Activated T-helper 17 cell treated with anti-CD3 and anti-CD28 coated beads, Interleukin-2, amount 50 U/mL, for 72 hours (primary cell): ENCODE measurements at regions not wholly inside any gene's neighbourhood (a gene's known extent, or its start where the extent isn't known, plus 50 kb on each side); places are given as distances from the start of the nearest gene placed in this dataset.
"Not testable (repeated sequence)": the region's sequence is repeated elsewhere in the genome, so short reads cannot be mapped to it uniquely, and the experiment has no call there.

ENCODE experiments used
- ATAC-seq: fragments of 150-1000 bp; cut with Tn5 transposase; replicated peaks from 2 replicates; pipeline ENCODE4 v1.10.0; 2021; ENCODE audit warnings: mild to moderate bottlenecking, moderate library complexity
- H3K27ac Mint-ChIP-seq: one replicate; pipeline ENCODE4 v1.8.0; 2022; ENCODE audit warnings: mixed read lengths
- H3K27me3 Mint-ChIP-seq: one replicate; pipeline ENCODE4 v1.8.0; 2022; ENCODE audit warnings: mixed read lengths
- H3K36me3 Mint-ChIP-seq: one replicate; pipeline ENCODE4 v1.8.0; 2022; ENCODE audit warnings: low read depth, mild to moderate bottlenecking, mixed read lengths
- H3K4me1 Mint-ChIP-seq: one replicate; pipeline ENCODE4 v1.8.0; 2022; ENCODE audit warnings: mixed read lengths
- H3K4me3 Mint-ChIP-seq: one replicate; pipeline ENCODE4 v1.8.0; 2022; ENCODE audit warnings: mild to moderate bottlenecking, mixed read lengths
- H3K9me3 Mint-ChIP-seq: one replicate; pipeline ENCODE4 v1.8.0; 2022; ENCODE audit warnings: mixed read lengths

DNA sequence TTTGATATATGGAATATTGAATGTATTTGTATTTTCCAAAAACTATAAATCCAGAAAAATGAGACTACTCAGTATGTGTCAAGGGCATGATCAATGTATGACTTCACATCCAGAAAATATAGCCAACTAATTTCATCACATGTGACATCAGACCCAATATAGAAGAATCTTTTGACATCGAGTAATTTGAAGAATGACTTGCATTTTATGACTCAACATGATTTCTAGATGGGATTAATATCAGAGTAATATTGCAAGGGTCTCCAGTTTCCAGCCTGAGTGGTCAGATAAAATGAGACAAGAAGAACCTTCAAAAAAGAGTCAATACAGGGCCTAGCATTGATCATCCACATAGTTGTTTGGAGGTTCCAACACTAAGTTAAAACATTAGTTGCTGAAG lies 467.5 kb upstream of the PAPPA start:
- Mint-ChIP-seq H3K9me3 (peaks cover 8% of the 10 kb centered on the region), H3K27me3 (peaks cover 18% of the 10 kb centered on the region), H3K27ac (no peak overlapping the region), H3K4me3 (no peak overlapping the region), H3K4me1 (no peaks in the 10 kb centered on the region), H3K36me3 (no peaks in the 10 kb centered on the region)
- ATAC-seq = no peak

DNA sequence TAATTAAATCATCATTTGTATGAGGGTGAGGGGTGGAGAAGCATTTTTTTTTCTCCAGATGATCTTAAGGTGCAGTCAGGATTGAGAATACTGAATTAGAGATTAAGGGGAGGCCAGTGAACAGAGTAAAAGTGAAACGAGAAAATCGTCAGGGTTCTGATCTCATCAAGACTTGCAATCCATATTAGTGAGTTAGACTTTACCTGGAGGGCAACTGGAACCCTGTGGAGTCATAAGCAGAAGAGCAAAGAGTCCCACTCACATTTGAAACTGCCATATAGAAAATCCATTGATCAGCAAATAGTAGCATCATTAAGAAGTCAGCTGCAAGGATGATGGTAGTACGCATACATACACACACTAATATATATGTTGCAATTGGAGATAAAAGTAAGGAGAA lies 466.2 kb upstream of the PAPPA start:
- Mint-ChIP-seq H3K36me3 (no peaks in the 10 kb centered on the region), H3K27me3 (peaks cover 21% of the 10 kb centered on the region), H3K4me3 (no peak overlapping the region), H3K4me1 (no peaks in the 10 kb centered on the region), H3K27ac (no peak overlapping the region), H3K9me3 (peaks cover 10% of the 10 kb centered on the region)
- ATAC-seq = no peak

DNA sequence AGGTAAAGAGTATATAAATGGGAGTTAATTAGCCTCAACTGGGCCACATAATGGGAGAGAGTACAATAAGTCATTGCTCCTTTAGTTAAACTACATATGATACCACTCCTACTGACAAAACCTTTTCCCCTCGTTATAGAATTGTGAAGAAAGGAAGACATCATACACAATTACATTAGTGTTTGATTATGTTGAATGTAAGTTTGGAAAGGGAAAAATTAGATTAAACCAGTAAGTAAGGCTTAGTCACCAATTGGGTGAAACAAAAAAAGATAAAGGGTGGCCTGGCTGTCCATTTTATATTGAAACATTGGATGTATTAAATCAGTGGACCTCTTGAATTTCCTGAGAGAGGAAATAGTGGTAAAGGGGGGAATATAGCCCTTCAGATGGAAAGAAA lies 464.3 kb upstream of the PAPPA start:
- H3K9me3 Mint-ChIP-seq = peaks cover 10% of the 10 kb centered on the region
- no peak overlapping the region for H3K4me3 Mint-ChIP-seq
- H3K36me3 Mint-ChIP-seq = no peaks in the 10 kb centered on the region
- H3K4me1 Mint-ChIP-seq = no peaks in the 10 kb centered on the region
- ATAC-seq = no peak
- no peak overlapping the region for H3K27ac Mint-ChIP-seq
- peaks cover 20% of the 10 kb centered on the region for H3K27me3 Mint-ChIP-seq

DNA sequence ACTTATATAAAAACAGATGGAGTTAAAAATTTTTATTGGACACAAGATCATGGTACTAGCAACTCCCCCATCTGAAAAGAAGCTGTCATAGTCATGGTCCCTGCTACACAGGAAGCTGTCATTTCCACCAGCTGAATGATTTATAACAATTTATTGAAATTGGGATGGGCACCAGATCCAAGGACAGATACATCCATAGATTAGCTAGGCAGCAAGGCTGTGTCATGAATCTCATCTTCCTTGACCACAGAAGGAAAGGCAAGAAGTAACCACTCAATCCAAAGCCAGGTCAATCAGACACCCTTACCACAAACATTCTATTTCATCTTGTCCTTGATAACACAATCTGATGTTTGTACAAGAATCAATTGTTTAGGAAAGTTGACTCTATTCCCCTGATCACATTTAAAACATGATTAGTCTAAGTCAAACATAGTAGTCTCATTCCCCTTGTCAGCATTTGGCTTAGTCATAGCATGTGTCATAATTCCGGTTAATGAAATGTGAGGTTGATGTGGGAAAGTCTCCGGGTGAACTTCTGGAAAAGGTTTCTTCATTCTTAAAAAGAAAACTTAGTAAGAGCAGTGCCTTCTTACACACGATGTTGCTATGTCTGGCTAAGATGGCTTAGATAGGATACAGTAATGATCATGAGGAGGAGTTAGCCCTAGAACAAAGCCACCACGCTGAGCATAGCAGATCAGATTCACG lies 462.6 kb upstream of the PAPPA start:
- Mint-ChIP-seq H3K36me3 (no peaks in the 10 kb centered on the region), H3K27me3 (peaks cover 14% of the 10 kb centered on the region), H3K27ac (no peak overlapping the region)

DNA sequence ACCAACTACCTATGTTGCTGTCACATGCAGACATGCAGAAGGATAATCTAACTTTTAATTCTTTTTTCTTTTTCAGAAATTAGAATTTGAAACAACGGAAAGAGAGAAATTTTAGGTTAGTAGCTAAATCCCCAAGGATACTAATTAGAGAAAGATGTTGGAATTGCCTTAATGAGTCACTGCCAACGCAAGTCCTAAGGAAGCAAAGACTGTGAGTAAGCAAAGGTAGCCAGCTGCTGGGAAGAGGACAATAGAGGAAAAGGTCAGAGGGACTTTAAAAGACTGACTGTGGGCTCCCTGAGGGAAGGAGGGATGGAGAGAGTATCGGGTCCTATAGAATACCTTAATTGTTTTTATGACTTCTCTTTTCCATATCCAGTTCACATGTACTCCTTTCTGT lies 461.9 kb upstream of the PAPPA start:
- H3K27ac Mint-ChIP-seq = no peak overlapping the region
- peaks cover 6% of the 10 kb centered on the region for H3K9me3 Mint-ChIP-seq
- no peak for ATAC-seq
- no peaks in the 10 kb centered on the region for H3K4me1 Mint-ChIP-seq
- H3K27me3 Mint-ChIP-seq = peaks cover 14% of the 10 kb centered on the region
- no peaks in the 10 kb centered on the region for H3K36me3 Mint-ChIP-seq
- H3K4me3 Mint-ChIP-seq = no peak overlapping the region

More for the DNA sequence above, 462.6 kb upstream of the PAPPA start:
- Mint-ChIP-seq H3K9me3 (peaks cover 6% of the 10 kb centered on the region), H3K4me1 (no peaks in the 10 kb centered on the region), H3K4me3 (no peak overlapping the region)
- no peak for ATAC-seq

DNA sequence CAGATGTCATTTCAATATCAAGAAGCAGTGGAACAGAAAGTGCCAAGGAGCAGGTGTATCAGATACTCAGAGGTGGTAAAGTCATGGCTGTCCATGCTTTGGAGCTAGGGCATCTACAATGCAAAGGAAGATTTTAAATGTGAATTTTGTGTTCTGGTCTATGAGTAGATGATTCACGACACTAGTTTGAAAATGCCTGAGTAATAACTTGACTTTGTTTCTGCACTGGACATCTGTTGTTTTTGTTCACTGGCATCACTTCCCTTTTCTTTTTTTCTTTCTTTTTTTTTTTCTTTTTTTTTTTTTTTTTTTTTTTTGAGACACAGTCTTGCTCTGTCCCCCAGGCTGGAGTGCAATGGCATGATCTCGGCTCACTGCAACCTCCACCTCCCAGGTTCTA lies 460.7 kb upstream of the PAPPA start:
- not testable (repeated sequence) for H3K4me3 Mint-ChIP-seq, H3K36me3 Mint-ChIP-seq, H3K9me3 Mint-ChIP-seq, H3K27ac Mint-ChIP-seq, H3K27me3 Mint-ChIP-seq, H3K4me1 Mint-ChIP-seq, ATAC-seq

DNA sequence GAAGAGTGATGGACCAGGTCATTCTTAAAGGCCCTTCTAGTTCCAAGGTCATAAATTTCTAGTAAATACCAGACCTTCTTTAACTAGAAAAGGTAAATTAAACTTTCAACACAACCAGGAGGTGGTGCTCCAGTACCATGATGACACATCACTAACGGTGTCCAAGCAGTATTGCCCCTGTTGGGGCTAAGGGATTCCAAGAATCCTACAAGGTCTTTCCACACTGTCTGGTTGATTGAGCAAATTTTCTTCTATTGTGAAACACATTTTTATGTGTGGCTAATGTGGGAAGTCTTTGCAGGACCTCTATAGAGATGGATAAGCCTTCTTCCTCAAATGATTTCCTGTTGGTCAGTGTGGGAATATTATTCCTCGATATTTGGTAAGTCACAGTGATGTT lies 459.6 kb upstream of the PAPPA start:
- Mint-ChIP-seq H3K27me3 (peaks cover 3% of the 10 kb centered on the region), H3K27ac (no peak overlapping the region), H3K4me3 (no peak overlapping the region), H3K4me1 (no peaks in the 10 kb centered on the region), H3K36me3 (no peaks in the 10 kb centered on the region), H3K9me3 (peaks cover 3% of the 10 kb centered on the region)
- ATAC-seq = no peak

DNA sequence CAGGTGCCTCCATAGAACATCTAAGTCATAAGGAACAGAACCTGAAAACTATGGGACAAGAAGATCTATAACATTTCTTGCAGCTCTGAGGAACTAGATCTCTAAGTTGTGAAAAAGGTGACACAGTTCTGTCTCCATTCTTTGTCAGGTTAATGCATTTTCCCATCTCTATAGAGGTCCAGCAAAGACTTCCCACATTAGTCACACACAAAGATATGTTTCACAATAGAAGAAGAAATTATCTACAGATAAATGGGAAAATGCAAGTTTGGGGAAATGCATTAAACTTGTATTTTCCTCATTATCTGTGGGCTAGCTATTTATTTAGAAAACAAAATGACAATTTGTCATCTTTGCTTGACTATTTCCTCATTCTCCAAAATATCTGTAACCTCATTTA lies 458.6 kb upstream of the PAPPA start:
- peaks cover 3% of the 10 kb centered on the region for H3K9me3 Mint-ChIP-seq
- no peak overlapping the region for H3K4me3 Mint-ChIP-seq
- H3K4me1 Mint-ChIP-seq = no peaks in the 10 kb centered on the region
- no peak for ATAC-seq
- H3K27me3 Mint-ChIP-seq = peaks cover 3% of the 10 kb centered on the region
- no peaks in the 10 kb centered on the region for H3K36me3 Mint-ChIP-seq
- no peak overlapping the region for H3K27ac Mint-ChIP-seq

DNA sequence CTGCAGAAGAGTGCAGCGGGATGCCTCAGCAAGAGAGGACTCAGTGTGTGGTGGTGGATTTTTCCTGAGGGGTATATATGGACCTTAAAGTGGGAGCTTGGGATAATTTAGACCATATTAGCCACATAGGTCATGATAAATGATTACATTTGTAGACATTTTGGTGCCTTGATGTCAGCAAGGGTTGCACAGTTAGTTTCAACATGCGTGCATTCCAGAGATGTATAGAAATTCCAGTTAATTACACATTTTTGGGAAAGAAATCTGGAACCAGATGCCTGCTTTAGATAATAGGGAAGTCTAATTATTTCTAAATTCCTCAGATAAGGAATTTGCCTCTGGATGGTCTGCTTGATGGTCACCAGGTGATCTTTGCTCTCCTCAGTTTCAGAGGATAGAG lies 440.6 kb upstream of the PAPPA start:
- H3K27ac Mint-ChIP-seq = no peak overlapping the region
- H3K36me3 Mint-ChIP-seq = no peaks in the 10 kb centered on the region
- no peaks in the 10 kb centered on the region for H3K4me1 Mint-ChIP-seq
- ATAC-seq = no peak
- peaks cover 4% of the 10 kb centered on the region for H3K9me3 Mint-ChIP-seq
- no peak overlapping the region for H3K4me3 Mint-ChIP-seq
- peaks cover 7% of the 10 kb centered on the region for H3K27me3 Mint-ChIP-seq

DNA sequence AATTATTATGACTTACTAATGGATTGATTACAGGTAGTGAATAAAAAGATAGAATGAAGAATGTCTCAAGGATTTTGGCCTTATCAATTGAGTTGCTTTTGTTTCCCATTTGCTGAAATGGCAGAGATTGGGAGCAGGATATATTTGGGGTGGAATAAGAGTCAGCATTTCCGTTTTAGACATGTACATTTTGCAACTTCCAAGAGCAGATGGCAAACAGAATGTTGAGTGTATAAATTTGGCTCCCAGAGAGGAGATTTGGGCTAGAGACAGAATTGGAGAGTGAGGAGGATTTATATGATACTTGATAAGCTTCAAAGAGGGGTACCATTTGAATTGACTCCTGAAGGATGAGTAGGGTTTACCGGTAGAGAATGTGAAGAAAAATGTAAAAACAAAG lies 437.9 kb upstream of the PAPPA start:
- Mint-ChIP-seq H3K36me3 (no peaks in the 10 kb centered on the region), H3K4me3 (no peak overlapping the region), H3K27me3 (peaks cover 7% of the 10 kb centered on the region), H3K4me1 (no peaks in the 10 kb centered on the region), H3K9me3 (peaks cover 4% of the 10 kb centered on the region), H3K27ac (no peak overlapping the region)
- ATAC-seq = no peak

DNA sequence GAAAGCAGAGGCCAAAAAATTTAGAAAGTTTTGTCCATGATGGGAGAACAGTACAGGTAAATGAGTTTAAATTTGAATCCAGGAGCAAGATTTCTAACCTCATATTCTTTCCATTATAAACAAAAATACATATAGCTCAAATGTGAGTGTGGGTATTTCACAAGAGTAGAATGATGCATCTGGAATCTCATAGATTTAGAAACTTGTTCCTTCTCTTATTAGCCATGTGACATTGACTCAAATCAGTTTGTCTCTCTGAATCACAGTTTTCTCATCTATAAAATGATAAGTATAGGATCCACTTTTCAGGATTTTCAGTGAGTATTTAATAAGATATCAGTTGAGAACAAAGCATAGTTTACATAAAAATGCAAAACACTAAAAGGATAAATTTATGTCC lies 436.3 kb upstream of the PAPPA start:
- Mint-ChIP-seq H3K36me3 (no peaks in the 10 kb centered on the region), H3K4me1 (no peaks in the 10 kb centered on the region), H3K9me3 (peaks cover 3% of the 10 kb centered on the region), H3K4me3 (no peak overlapping the region), H3K27ac (no peak overlapping the region), H3K27me3 (peaks cover 3% of the 10 kb centered on the region)
- no peak for ATAC-seq

DNA sequence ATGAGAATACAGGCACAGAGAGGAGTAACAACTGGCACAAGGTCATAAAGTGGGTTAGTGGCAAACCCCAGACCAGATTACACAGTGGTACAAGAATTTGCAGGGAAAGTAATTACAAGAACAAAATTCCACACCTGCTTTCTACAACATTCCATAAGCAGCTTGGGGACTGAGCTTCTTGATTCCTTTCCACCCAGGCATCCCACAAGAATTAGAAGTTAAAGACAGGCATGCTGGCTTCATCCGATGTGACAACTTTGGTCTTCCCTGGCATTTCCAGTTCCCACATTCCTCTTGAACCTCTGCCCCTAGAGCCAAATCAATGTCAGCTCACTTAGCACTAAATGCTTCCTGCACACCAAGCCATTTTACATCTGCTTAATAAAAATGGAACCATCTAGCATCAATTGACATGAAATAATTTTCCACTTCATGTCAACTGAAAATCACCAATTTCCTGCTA lies 435.8 kb upstream of the PAPPA start:
- Mint-ChIP-seq H3K4me3 (no peak overlapping the region), H3K4me1 (no peaks in the 10 kb centered on the region), H3K27me3 (no peaks in the 10 kb centered on the region), H3K9me3 (no peaks in the 10 kb centered on the region), H3K27ac (no peak overlapping the region), H3K36me3 (no peaks in the 10 kb centered on the region)
- ATAC-seq = no peak

DNA sequence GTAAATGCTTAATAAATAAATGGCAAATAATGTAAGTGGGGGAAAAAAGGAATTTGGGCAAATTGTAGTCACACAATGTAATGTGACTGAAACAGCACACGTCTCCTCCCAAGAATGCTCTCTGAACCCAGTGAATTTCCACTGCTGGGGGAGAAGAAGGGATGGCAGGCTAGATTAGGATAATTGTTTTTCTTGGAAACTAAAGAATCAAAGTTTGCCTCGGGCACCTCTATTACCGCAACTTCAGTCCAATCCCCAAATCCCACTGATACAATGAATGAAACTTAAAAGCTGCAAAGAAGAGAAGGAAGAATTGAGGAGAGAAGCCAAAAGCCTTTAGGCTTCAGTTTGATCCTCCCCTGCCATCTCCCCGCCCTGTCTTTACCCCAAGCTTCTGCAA lies 423.2 kb upstream of the PAPPA start:
- Mint-ChIP-seq H3K4me3 (no peak overlapping the region), H3K9me3 (peaks cover 15% of the 10 kb centered on the region), H3K27me3 (no peaks in the 10 kb centered on the region), H3K27ac (no peak overlapping the region), H3K36me3 (no peaks in the 10 kb centered on the region), H3K4me1 (no peaks in the 10 kb centered on the region)
- ATAC-seq = no peak

DNA sequence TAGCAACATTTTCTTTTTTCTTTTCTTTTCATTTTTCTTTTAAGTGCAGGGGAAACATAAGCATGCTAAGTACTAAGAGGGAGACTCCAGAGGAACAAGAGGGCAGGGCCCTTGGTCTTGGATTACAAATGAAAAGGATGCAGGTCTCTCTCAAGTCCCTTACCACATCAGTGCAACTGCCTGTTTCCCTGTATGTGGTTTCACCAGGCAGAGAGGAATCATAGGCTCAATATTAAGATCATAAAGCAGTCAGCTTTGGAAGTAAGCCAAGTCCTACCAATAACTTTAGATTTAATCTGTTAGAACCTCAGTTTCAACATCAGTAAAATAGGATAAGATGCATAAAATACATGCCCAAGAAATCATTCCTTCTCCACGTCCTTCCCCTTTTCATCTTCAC lies 422.7 kb upstream of the PAPPA start:
- peaks cover 15% of the 10 kb centered on the region for H3K9me3 Mint-ChIP-seq
- no peak overlapping the region for H3K4me3 Mint-ChIP-seq
- H3K27me3 Mint-ChIP-seq = no peaks in the 10 kb centered on the region
- no peaks in the 10 kb centered on the region for H3K36me3 Mint-ChIP-seq
- no peaks in the 10 kb centered on the region for H3K4me1 Mint-ChIP-seq
- no peak overlapping the region for H3K27ac Mint-ChIP-seq
- no peak for ATAC-seq

DNA sequence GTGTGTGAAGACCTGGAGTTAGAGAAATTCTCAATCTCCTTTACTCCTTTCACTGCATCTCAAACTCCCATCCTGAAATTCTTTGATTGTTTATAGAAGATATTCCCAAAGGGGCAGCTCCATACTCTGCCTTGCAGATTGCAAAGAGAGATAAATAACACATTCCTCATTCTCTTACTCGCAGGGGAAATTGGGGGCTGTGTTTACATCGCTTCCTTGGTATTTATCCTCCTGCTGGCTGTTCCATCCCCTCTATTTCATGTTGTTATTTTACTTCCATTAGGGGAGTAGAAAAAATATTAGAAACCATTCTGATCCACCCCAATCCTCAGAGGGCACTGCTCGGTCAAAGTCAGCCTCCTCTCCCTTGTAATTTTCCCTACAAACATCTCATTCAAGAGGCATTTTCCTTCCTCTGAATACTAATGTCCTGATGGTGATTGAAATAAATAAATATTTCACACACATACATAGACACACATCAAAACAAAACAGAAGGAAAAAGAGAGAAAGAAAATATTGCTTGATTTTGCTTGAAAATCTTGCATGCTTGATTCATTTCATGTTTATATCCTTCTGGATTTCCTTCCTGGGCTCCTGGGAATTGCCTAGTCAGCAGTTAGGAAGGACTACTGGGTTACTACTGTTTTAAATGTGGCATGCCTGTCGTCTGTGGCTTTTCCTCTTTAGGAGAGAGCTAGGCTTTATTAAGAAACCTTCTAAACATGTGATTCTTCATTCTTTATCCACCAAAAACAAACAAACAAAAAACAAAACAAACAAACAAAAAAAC lies 420.1 kb upstream of the PAPPA start:
- ATAC-seq = no peak
- peaks cover 4% of the 10 kb centered on the region for H3K9me3 Mint-ChIP-seq

More for the DNA sequence above, 420.1 kb upstream of the PAPPA start:
- Mint-ChIP-seq H3K36me3 (no peaks in the 10 kb centered on the region), H3K4me3 (no peak overlapping the region), H3K27ac (no peak overlapping the region), H3K4me1 (no peaks in the 10 kb centered on the region), H3K27me3 (no peaks in the 10 kb centered on the region)
